Large intestine (tissue), 3 donors: ENCODE measurements at regions not wholly inside any gene's neighbourhood (a gene's known extent, or its start where the extent isn't known, plus 50 kb on each side); places are given as distances from the start of the nearest gene placed in this dataset.
"Not testable (repeated sequence)": the region's sequence is repeated elsewhere in the genome, so short reads cannot be mapped to it uniquely, and the experiment has no call there.

Experiments used
- DNase-seq, 2 donors: peaks; one replicate each; pipeline versions ENCODE4 v3.0.0 to v3.0.0-alpha.2; 2013
- H3K27ac ChIP-seq: one replicate; pipeline ENCODE4 v1.5.1; 2013; ENCODE audit warnings: low read length
- H3K27me3 ChIP-seq: 2 replicates; pipeline ENCODE4 v1.6.1; 2013; ENCODE audit warnings: low read length; ENCODE audit not compliant: control insufficient read depth, insufficient read depth
- H3K36me3 ChIP-seq: 2 replicates; pipeline ENCODE4 v1.6.1; 2013; ENCODE audit warnings: low read length; ENCODE audit not compliant: control insufficient read depth, insufficient read depth
- H3K4me1 ChIP-seq: one replicate; pipeline ENCODE4 v1.6.1; 2013; ENCODE audit warnings: low read length; ENCODE audit not compliant: control insufficient read depth, insufficient read depth
- H3K4me3 ChIP-seq: one replicate; pipeline ENCODE4 v1.5.1; 2013; ENCODE audit warnings: low read length
- H3K9me3 ChIP-seq: one replicate; pipeline ENCODE4 v1.6.1; 2013; ENCODE audit warnings: mild to moderate bottlenecking, low read depth, low read length, moderate library complexity; ENCODE audit not compliant: control insufficient read depth
- WGBS: methylation state at CpG from one replicate; pipeline ENCODE4 v1.1.5; 2013; ENCODE audit warnings: low lambda C conversion rate; ENCODE audit not compliant: insufficient coverage; 5-methylcytosine and 5-hydroxymethylcytosine counted together

DNA sequence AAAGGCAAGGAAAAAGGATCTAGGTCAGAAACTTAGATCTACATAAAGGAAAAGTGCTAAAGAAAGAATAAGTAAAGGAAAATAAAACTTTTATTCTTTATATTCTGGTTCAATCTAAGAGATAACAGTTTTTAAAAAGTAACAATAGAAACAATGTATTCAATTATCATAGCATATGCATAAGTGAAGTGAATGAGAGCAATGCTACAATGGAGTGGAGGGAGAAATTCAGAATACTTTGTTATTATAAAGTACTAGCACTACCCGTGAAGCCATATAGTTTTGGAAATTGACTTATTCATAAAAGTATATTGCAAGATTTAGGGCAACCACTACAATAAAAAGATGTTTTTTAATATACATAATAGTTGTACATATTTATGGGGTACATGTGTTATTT, 586.0 kb upstream of the MDGA2 start:
- Histone ChIP-seq H3K4me3 (no peak overlapping the region), H3K4me1 (no peaks in the 10 kb centered on the region), H3K27me3 (no peaks in the 10 kb centered on the region), H3K9me3 (no peaks in the 10 kb centered on the region), H3K36me3 (no peaks in the 10 kb centered on the region), H3K27ac (no peak overlapping the region)
- WGBS: 80% methylated on average over 1 of the region's 1 CpG
- DNase-seq: no peak

DNA sequence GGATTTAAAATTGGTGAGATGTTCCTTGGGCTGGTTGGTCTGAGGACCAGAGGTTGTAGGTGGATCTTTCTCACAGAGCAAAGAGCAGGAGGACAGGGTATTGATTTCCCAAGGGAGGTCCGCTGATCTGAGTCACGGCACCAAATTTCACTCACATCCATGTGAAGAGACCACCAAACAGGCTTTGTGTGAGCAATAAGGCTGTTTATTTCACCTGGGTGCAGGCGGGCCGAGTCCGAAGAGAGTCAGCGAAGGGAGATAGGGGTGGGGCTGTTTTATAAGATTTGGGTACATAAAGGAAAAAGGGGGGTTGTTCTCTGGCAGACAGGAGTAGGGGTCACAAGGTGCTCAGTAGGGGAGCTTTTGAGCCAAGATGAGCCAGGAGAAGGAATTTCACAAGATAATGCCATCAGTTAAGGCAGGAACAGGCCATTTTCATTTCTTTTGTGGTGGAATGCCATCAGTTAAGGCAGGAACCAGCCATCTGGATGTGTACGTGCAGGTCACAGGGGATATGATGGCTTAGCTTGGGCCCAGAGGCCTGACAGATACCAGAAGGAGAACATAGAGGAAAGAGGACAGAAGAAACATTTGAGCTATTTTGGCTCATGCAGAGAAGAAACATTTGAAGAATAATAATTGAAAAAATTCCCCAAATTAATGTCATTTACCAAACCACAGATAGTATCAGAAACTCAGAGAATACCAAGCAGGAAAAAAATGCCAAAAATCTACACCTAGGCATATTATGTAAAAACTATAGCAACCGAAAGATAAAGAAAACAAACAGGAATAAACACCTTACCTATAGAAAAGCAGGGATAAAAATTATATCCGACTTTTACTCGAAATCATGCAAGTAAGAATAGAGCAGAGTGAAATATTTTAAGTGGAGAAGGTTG, 585.2 kb upstream of the MDGA2 start:
- not testable (repeated sequence) for H3K27me3 ChIP-seq, H3K36me3 ChIP-seq, H3K27ac ChIP-seq, DNase-seq, H3K4me1 ChIP-seq, H3K9me3 ChIP-seq, H3K4me3 ChIP-seq
- WGBS: 100% methylated on average over 3 of the region's 10 CpGs

DNA sequence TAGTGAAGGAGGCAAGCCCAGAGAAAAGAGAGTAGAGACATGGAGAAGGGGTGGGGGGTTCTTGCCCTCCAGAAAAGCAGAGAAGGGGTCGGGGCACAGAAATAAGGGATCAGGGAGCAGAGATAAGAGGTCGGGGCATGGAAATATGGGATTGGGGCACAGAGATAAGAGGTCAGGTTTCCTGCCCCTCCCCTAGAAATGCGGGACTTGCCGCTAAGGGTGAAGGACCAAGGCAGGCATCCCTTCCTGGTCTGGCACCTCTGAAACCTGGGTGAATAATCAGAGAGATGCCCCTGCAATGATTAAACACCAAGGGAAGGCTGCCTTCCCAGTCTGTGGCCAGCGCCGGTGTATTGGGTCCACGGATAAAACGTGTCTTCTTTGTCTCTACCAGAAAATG, 584.5 kb upstream of the MDGA2 start:
- H3K4me1 ChIP-seq, H3K36me3 ChIP-seq, H3K27ac ChIP-seq, H3K4me3 ChIP-seq, H3K9me3 ChIP-seq, DNase-seq, H3K27me3 ChIP-seq: not testable (repeated sequence)
- WGBS: 93% methylated on average over 4 of the region's 8 CpGs

DNA sequence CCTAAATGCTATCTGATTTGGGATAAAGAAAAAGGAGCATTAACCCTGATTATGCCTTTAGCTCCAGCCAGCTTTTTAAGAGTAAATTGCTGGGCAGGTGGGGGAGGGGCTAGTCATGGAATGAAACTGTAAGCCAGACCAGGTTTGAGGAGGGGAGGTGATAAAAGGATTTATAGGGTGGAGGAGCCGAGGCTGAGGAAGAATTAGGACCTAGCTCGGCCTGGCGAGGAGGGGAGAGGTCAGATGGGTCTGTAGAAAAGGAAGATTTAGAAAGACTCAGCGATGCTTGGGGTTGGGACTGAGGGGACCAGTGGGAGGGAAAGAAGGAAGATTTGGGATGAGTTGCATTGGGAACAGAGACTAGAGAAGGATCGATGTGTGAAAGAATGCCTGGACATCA, 583.8 kb upstream of the MDGA2 start:
- 56% methylated on average over 4 of the region's 5 CpGs for WGBS

DNA sequence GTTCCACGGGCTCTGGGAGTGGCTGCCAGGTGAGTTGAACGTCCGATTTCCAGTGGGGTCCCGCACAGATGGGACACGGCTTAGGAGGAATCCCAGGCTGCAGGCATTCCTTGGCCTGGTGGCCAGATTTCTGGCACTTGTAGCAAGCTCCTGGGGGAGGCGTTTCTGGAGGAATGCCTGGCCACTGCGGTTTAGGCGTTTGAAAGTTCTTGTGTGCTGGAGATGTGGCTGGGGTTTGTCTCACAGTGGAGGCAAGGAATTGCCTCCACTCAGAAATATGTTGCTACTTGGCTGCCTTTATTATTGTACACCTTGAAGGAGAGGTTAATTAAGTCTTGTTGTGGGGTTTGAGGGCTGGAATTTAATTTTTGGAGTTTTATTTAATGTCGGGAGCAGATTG, 583.3 kb upstream of the MDGA2 start:
- H3K9me3 ChIP-seq, H3K4me3 ChIP-seq, DNase-seq, H3K27me3 ChIP-seq, H3K27ac ChIP-seq, H3K36me3 ChIP-seq, H3K4me1 ChIP-seq: not testable (repeated sequence)
- WGBS: no CpG with 5 or more reads among the region's 9 CpGs

More for the DNA sequence above, 583.8 kb upstream of the MDGA2 start:
- not testable (repeated sequence) for H3K9me3 ChIP-seq, H3K27me3 ChIP-seq, H3K36me3 ChIP-seq, DNase-seq, H3K4me1 ChIP-seq, H3K4me3 ChIP-seq, H3K27ac ChIP-seq

DNA sequence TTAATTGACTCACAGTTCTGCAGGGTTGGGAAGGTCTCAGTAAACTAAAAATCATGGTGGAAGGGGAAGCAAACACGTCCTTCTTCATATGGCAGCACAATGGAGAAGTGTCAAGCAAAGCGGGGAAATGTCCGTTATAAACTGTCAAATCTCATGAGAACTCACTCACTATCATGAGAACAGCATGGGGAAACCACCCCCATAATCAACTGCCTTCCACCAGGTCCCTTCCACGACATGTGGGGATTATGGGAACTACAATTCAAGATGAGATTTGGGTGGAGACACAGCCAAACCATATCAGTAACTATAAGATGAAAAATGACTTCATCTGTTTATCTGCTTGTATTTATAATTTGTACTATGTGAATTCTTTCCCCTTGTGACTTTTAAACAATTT, 577.6 kb upstream of the MDGA2 start:
- no peak for DNase-seq
- Histone ChIP-seq H3K27me3 (no peaks in the 10 kb centered on the region), H3K27ac (no peak overlapping the region), H3K36me3 (no peaks in the 10 kb centered on the region), H3K9me3 (no peaks in the 10 kb centered on the region), H3K4me1 (no peaks in the 10 kb centered on the region), H3K4me3 (no peak overlapping the region)
- no CpG with 5 or more reads among the region's 4 CpGs for WGBS

DNA sequence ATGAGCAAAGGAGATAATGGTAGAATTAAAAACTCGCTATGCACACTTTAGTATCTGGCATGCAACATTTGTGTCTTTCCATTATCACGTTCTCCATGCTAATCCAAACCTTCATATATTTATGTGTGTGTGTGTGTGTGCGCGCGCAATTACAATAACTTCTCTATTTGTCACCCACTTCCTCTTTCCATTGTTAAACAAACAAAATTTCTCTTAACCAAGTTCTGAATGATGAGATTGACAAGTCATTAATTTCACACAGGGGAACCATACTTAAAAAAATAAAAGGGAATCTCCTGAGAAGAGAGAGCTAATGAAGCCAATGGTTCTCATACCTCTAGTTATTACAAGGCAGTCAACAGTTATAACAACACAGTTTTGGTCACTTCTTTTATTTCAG, 575.9 kb upstream of the MDGA2 start:
- no peak for DNase-seq
- 80% methylated on average over 1 of the region's 5 CpGs for WGBS

DNA sequence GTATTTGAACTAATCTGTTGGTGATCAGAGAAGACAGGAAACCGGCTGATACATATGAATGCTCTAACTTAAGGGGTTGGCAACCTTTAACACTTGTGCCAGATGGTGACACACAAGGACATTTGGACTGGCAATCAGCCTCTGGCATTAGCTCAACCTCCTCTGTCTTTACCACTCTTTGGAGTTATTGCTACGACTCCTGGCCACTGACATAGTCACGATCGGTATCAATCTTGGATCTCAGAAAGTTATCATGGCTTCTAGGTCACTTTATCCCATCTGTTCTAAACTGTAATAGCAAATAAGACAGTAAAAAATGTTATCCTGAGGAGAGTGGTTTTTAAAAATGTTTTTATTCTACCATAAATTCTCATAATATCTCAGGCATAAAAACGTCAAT, 575.2 kb upstream of the MDGA2 start:
- no peaks in the 10 kb centered on the region for H3K27me3 ChIP-seq
- H3K4me3 ChIP-seq: no peak overlapping the region
- 90% methylated on average over 2 of the region's 5 CpGs for WGBS
- no peak overlapping the region for H3K27ac ChIP-seq
- DNase-seq: no peak
- no peaks in the 10 kb centered on the region for H3K9me3 ChIP-seq
- H3K4me1 ChIP-seq: no peaks in the 10 kb centered on the region
- H3K36me3 ChIP-seq: no peaks in the 10 kb centered on the region

More for the DNA sequence above, 575.9 kb upstream of the MDGA2 start:
- Histone ChIP-seq H3K9me3 (no peaks in the 10 kb centered on the region), H3K4me1 (no peaks in the 10 kb centered on the region), H3K27ac (no peak overlapping the region), H3K27me3 (no peaks in the 10 kb centered on the region), H3K36me3 (no peaks in the 10 kb centered on the region), H3K4me3 (no peak overlapping the region)

DNA sequence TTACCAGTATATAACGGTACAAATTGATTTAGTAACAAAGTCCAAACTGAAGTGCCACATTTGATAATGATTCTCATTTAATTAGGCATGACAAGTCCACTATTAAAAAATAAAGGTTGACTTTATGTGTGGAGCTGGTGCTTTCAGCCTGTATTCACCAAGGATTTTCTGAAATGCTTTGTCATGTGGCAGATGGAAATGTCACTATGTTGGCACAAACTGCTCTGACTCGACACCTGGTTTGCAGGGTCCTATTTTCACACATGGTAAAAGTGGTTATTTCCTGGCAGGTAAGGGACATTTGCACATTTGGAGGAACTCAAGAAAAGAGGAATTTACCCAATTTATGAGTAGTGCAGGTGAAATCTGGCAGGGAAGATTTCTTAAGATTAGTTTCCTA, 572.6 kb upstream of the MDGA2 start:
- no peaks in the 10 kb centered on the region for H3K9me3 ChIP-seq
- WGBS: no CpG with 5 or more reads among the region's 2 CpGs

DNA sequence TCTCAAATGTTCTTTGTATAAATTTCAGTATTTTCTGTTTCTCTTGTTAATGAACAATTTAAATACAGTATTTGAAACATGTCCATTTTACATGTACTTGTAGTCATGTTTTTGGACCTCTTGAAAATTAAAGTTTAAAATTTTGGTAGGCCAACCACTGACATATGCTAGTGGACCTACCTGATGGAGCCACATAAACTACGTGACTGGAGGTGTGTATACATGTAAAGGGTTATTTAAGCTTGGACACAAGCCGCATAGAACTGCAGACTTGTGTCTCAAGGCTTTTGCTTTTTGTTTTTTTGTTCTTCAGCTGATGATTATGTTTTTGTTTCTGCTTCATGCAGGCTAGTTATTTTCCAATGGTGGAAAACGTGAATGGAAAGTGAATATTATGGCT, 568.5 kb upstream of the MDGA2 start:
- WGBS: 93% methylated on average over 2 of the region's 3 CpGs
- Histone ChIP-seq H3K27ac (no peak overlapping the region), H3K4me3 (no peak overlapping the region), H3K36me3 (no peaks in the 10 kb centered on the region), H3K9me3 (no peaks in the 10 kb centered on the region), H3K4me1 (no peaks in the 10 kb centered on the region), H3K27me3 (no peaks in the 10 kb centered on the region)
- DNase-seq: no peak

More for the DNA sequence above, 572.6 kb upstream of the MDGA2 start:
- no peak for DNase-seq
- Histone ChIP-seq H3K4me1 (no peaks in the 10 kb centered on the region), H3K4me3 (no peak overlapping the region), H3K27ac (no peak overlapping the region), H3K27me3 (no peaks in the 10 kb centered on the region), H3K36me3 (no peaks in the 10 kb centered on the region)

DNA sequence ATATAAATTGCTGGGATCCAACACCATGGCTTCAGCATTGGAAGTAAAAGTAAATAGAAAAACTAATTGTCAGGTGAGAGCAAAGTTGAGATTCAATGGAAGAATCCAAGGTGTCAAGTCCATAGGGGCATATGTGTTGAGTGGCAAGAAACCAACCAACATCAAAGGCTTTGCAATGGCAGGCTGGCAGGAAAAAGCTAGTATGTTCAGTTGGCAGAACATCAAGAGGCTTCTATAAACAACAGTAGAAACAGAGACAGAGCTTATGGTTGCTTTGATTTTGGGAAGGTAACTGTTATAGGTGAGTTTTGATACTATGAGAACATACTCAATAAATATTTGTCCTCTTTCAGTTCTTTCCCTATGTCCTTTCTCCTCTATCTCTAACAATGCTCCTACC, 553.7 kb upstream of the MDGA2 start:
- Histone ChIP-seq H3K27ac (no peak overlapping the region), H3K4me1 (no peaks in the 10 kb centered on the region), H3K27me3 (no peaks in the 10 kb centered on the region), H3K36me3 (no peaks in the 10 kb centered on the region), H3K9me3 (no peaks in the 10 kb centered on the region), H3K4me3 (no peak overlapping the region)
- no peak for DNase-seq
